PC-3 (cell line): ENCODE measurements at regions not wholly inside any gene's neighbourhood (a gene's known extent, or its start where the extent isn't known, plus 50 kb on each side); places are given as distances from the start of the nearest gene placed in this dataset.

Experiments used
- ATAC-seq: fragments of 200-7000 bp; cut with Tn5 transposase; 2 replicates; pipeline ENCODE4 v1.9.1; 2020; ENCODE audit warnings: mild to moderate bottlenecking, moderate library complexity
- BruUV-seq: library from RNA; stranded (reverse); fragments of 400-500 nt; replicated peaks from 2 replicates; lab custom pipeline; 2021; lab: Mats Ljungman, UMichigan
- CTCF ChIA-PET: fragments of 300-600 bp; sonication (Branson Sonifier 250); formaldehyde crosslinking; loops from one replicate; lab custom pipeline; 2022; ENCODE audit warnings: antibody characterized with exemption; lab: Charles Lee
- POLR2A ChIA-PET: fragments of 300-600 bp; sonication (Branson Sonifier 250); formaldehyde crosslinking; loops from one replicate; lab custom pipeline; 2022; ENCODE audit warnings: antibody characterized with exemption; ENCODE audit not compliant: unreplicated experiment; lab: Charles Lee
- DNase-seq: peaks from one replicate; pipeline ENCODE4 v3.0.0-alpha.2; 2015
- H2AFZ ChIP-seq: fragments of 300-600 bp; sonication (generic); 2 replicates; pipeline ENCODE4 v1.6.0; 2016; ENCODE audit warnings: antibody characterized with exemption, low read length
- H3F3A ChIP-seq: fragments of 300-600 bp; sonication (generic); one replicate; pipeline ENCODE4 v1.6.0; 2017; ENCODE audit warnings: antibody characterized with exemption, low read length, control low read depth, mild to moderate bottlenecking; ENCODE audit not compliant: unreplicated experiment
- H3K27ac ChIP-seq: fragments of 300-600 bp; sonication (generic); 2 replicates; pipeline ENCODE4 v1.5.1; 2016; ENCODE audit warnings: mild to moderate bottlenecking, low read length
- H3K27me3 ChIP-seq: fragments of 300-600 bp; sonication (generic); 2 replicates; pipeline ENCODE4 v1.6.1; 2016; ENCODE audit warnings: low read length, mixed read lengths
- H3K36me3 ChIP-seq: fragments of 300-600 bp; sonication (generic); 2 replicates; pipeline ENCODE4 v1.6.1; 2016; ENCODE audit warnings: low read depth, mixed run types, low read length, mixed read lengths
- H3K4me1 ChIP-seq: fragments of 300-600 bp; sonication (generic); 2 replicates; pipeline ENCODE4 v1.5.1; 2016; ENCODE audit warnings: low read length; ENCODE audit not compliant: insufficient read depth
- H3K4me2 ChIP-seq: fragments of 300-600 bp; sonication (generic); 2 replicates; pipeline ENCODE4 v1.6.0; 2016; ENCODE audit warnings: low read length
- H3K4me3 ChIP-seq: fragments of 300-600 bp; sonication (generic); 2 replicates; pipeline ENCODE4 v1.5.1; 2016; ENCODE audit warnings: mild to moderate bottlenecking, low read length, mixed read lengths
- H3K79me2 ChIP-seq: fragments of 300-600 bp; sonication (generic); 2 replicates; pipeline ENCODE4 v1.6.1; 2017; ENCODE audit warnings: low read length, mixed read lengths
- H3K9ac ChIP-seq: fragments of 300-600 bp; sonication (generic); 2 replicates; pipeline ENCODE4 v1.6.0; 2016; ENCODE audit warnings: mild to moderate bottlenecking, low read length
- H3K9me2 ChIP-seq: fragments of 300-600 bp; sonication (generic); replicated peaks from 2 replicates; pipeline ENCODE4 v1.6.1; 2016; ENCODE audit warnings: mixed run types, low read length, mixed read lengths
- H3K9me3 ChIP-seq: fragments of 300-600 bp; sonication (generic); 2 replicates; pipeline ENCODE4 v1.6.1; 2016; ENCODE audit warnings: low read length, mixed read lengths
- H4K20me1 ChIP-seq: fragments of 300-600 bp; sonication (generic); 2 replicates; pipeline ENCODE4 v1.6.1; 2016; ENCODE audit warnings: low read length, mixed read lengths
- CTCF ChIP-seq: fragments of 300-600 bp; sonication (generic); conservative IDR thresholded peaks from 2 replicates; pipeline ENCODE4 v1.5.1; 2017; ENCODE audit warnings: antibody characterized with exemption, low read depth, mild to moderate bottlenecking, low read length
- EZH2 ChIP-seq: fragments of 300-600 bp; sonication (generic); IDR thresholded peaks from one replicate; pipeline ENCODE4 v1.6.1; 2017; ENCODE audit warnings: antibody characterized with exemption, mild to moderate bottlenecking, low read length; ENCODE audit not compliant: unreplicated experiment
- EZH2phosphoT487 ChIP-seq: fragments of 300-600 bp; sonication (generic); IDR thresholded peaks from 2 replicates; pipeline ENCODE4 v1.6.1; 2018; ENCODE audit warnings: mild to moderate bottlenecking, antibody characterized with exemption, low read length, borderline replicate concordance
- intact Hi-C: fragments of 100-400 bp; cut with micrococcal nuclease; formaldehyde crosslinking; loops from 2 replicates; pipeline ENCODE4 v1.9.0; 2023

GRCh38 chr20:17849901-17850683, 118.5 kb downstream of the SNX5 start:
- ChIA-PET CTCF (no interaction called here), POLR2A (no interaction called here)
- Histone ChIP-seq H2AFZ (peak overlapping the region; percentile 36), H4K20me1 (no peaks in the 10 kb centered on the region), H3K79me2 (no peaks in the 10 kb centered on the region), H3K27me3 (no peaks in the 10 kb centered on the region), H3K9me3 (no peaks in the 10 kb centered on the region), H3K4me3 (no peak overlapping the region; the same call in 1 of the 2 replicates), H3K4me2 (peak overlapping the region; percentile 36), H3K36me3 (no peaks in the 10 kb centered on the region), H3F3A (no peaks in the 10 kb centered on the region), H3K27ac (peak overlapping the region; percentile 83), H3K4me1 (peaks cover 35% of the 10 kb centered on the region), H3K9me2 (no peaks in the 10 kb centered on the region), H3K9ac (no peak overlapping the region; the same call in 1 of the 2 replicates)
- ATAC-seq (peak; percentile 95), DNase-seq (peak; percentile 97)
- intact Hi-C loops = no loop called here
- TF ChIP-seq EZH2 (no peak), EZH2phosphoT487 (no peak), CTCF (no peak)
- TSS peak; percentile 35 for BruUV-seq

GRCh38 chr20:17849138-17849900, 119.3 kb downstream of the SNX5 start:
- Histone ChIP-seq H3K27ac (peak overlapping the region; percentile 83), H3K9ac (peak overlapping the region; percentile 9; the same call in 1 of the 2 replicates)

More at GRCh38 chr20:17849138-17849900, 119.3 kb downstream of the SNX5 start:
- no TSS peak for BruUV-seq
- H3K9me3 ChIP-seq = no peaks in the 10 kb centered on the region
- ChIA-PET CTCF (no interaction called here), POLR2A (no interaction called here)
- ATAC-seq (no peak), DNase-seq (no peak)
- H3K9me2 ChIP-seq = no peaks in the 10 kb centered on the region
- no peaks in the 10 kb centered on the region for H3K27me3 ChIP-seq
- H3K4me2 ChIP-seq = peak overlapping the region; percentile 16
- peaks cover 38% of the 10 kb centered on the region for H3K4me1 ChIP-seq
- no peak overlapping the region for H2AFZ ChIP-seq
- H3K36me3 ChIP-seq = no peaks in the 10 kb centered on the region
- no peak for TF ChIP-seq CTCF
- TF ChIP-seq EZH2 = no peak
- TF ChIP-seq EZH2phosphoT487 = no peak
- no peak overlapping the region for H3K4me3 ChIP-seq
- intact Hi-C loops = no loop called here
- no peaks in the 10 kb centered on the region for H4K20me1 ChIP-seq
- H3F3A ChIP-seq = no peaks in the 10 kb centered on the region
- no peaks in the 10 kb centered on the region for H3K79me2 ChIP-seq
